Cardiac fibroblast (primary cell): ENCODE measurements at regions not wholly inside any gene's neighbourhood (a gene's known extent, or its start where the extent isn't known, plus 50 kb on each side); places are given as distances from the start of the nearest gene placed in this dataset.

ENCODE experiments used
- DNase-seq, 2 donors: peaks; one replicate each; pipeline versions ENCODE4 v3.0.0 to v3.0.0-alpha.2; 2010; ENCODE audit warnings: low read depth in 2 of 2
- H3K4me3 ChIP-seq, 2 donors: replicated peaks in 1 of 2; 1 replicate in 1 of 2; 2 replicates in 1 of 2; pipeline ENCODE4 v1.5.1; 2011; ENCODE audit warnings: low read depth in 2 of 2, low read length in 2 of 2, mild to moderate bottlenecking in 2 of 2, moderate library complexity in 1 of 2
- CTCF ChIP-seq: IDR thresholded peaks from one replicate; pipeline ENCODE4 v1.5.1; 2011; ENCODE audit warnings: low read depth, mild to moderate bottlenecking, low read length, inconsistent platforms

DNA sequence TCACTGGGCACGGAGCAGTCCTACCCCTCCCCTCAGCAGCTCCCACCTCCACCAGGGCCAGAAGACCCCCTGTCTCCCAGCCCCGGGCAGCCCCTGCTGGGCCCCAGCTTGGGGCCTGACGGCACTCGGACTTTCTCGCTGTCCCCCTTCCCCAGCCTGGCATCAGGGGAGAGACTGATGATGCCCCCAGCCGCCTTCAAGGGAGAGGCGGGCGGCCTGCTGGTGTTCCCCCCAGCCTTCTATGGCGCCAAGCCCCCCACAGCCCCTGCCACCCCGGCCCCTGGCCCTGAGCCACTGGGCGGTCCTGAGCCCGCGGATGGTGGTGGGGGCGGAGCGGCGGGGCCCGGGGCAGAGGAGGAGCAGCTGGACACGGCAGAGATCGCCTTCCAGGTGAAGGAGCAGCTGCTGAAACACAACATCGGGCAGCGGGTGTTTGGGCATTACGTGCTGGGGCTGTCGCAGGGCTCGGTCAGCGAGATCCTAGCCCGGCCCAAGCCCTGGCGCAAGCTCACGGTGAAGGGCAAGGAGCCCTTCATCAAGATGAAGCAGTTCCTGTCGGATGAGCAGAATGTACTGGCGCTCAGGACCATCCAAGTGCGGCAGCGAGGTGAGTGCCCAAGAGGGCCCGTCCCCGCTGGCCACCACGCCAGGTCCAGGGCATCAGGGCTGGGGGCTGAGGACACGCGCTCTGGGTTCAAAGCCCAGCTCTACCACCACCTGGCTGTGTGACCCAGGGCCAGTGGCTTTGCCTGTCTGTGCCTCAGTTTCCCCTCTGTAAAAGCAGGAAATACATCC is 58.6 kb downstream of the PHETA1 start:
- TF ChIP-seq CTCF: no peak
- no peak for DNase-seq
- no peak overlapping the region for H3K4me3 ChIP-seq

DNA sequence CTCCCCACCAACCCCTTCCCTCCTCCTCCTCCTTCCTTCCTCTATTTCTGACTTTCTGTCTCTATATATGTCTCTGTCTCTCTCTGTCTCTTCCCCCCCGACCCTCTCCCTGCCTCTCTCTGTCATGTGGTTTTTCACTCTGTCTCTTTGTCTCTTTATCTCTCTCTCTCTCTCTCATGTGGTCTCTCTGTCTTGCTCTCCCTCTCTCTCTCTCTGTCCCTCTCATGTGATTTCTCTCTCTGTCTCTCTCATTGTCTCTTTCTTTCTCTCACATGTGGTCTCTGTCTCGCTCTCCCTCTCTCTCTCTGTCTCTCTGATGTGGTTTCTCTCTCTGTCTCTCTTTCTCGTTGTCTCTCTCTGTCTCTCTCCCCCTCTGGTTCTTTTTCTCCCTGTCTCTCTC is 59.3 kb downstream of the PHETA1 start:
- H3K4me3 ChIP-seq: no peak overlapping the region
- no peak for DNase-seq
- TF ChIP-seq CTCF: no peak

DNA sequence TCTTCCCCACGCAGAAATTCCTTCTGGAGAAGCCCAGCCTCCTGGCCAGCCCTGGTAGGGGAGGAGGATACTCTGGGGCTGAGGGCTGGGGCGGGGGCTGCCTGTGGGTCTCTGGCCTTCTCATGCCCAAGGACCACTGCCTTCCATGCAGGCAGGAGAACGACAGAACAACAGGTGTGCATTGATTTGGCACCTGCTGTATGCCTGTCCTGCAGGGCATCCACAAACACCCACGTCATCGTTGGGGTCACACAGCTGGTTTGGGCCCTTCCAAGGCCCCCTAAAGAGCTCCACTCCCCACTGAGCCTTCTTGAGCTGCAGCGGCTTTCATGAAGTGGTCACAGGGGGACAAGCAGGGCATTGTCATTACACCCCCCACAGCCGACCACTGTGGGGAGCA is 60.4 kb downstream of the PHETA1 start:
- DNase-seq: no peak
- no peak for TF ChIP-seq CTCF
- no peak overlapping the region for H3K4me3 ChIP-seq

- H3K4me3 ChIP-seq: no peak overlapping the region
- peak; percentile 79 for TF ChIP-seq CTCF
- peak in 1 of 2 donors; percentile 37 for DNase-seq
These were observed 64.2 kb downstream of the PHETA1 start for GRCh38 chr12:111304642-111305071.

GRCh38 chr12:111303531-111303930 is 65.4 kb downstream of the PHETA1 start:
- no peak for TF ChIP-seq CTCF
- no peak for DNase-seq
- no peak overlapping the region for H3K4me3 ChIP-seq

- peak; percentile 58 to 66 for DNase-seq
- no peak overlapping the region for H3K4me3 ChIP-seq
- peak; percentile 92 for TF ChIP-seq CTCF
These were observed 70.1 kb downstream of the PHETA1 start for GRCh38 chr12:111298582-111299436.
